EH (cell line): ENCODE measurements at regions not wholly inside any gene's neighbourhood (a gene's known extent, or its start where the extent isn't known, plus 50 kb on each side); places are given as distances from the start of the nearest gene placed in this dataset.

Source experiments
- DNase-seq: peaks from one replicate; pipeline ENCODE4 v3.0.0-alpha.2; 2015; ENCODE audit warnings: low read depth

DNA sequence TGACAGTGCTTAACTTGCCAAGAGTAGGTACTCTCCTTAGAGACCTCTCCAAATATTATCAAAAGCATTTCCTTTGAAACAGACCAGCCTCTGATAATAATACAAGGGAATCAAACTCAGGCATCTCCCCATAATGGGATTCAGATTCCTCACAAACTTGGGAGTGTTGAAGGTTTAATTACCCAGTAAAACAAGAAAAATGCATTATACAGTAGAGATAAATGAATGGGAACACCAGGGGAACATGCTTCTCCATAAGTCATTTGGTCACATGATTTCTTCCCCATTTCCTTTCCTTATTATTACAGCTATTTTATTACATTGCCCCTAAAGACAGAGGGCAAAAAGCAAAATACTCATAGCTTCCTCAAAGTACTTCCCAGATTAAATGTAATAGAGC, 325.0 kb upstream of the CDIN1 start:
- peak; percentile 32 for DNase-seq

DNA sequence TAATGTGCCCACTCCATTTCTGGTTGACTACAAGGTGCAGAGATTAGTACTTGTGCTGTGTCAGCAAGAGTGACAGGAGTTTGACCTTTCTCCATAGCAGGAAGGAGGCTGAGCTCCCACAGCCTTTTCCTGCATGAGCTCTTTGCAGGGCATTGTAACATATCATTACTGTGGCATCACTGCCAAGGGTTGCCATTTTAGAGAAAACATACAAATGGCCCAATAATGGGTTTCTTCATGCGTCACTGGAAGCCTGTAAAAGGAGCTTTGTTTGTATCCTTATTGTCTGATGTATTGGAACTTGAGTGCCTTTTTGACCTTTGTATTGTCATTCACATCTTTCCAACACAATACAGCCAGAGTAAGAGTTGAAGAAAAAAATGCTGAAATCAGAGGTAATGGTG, 323.0 kb upstream of the CDIN1 start:
- DNase-seq: no peak

DNA sequence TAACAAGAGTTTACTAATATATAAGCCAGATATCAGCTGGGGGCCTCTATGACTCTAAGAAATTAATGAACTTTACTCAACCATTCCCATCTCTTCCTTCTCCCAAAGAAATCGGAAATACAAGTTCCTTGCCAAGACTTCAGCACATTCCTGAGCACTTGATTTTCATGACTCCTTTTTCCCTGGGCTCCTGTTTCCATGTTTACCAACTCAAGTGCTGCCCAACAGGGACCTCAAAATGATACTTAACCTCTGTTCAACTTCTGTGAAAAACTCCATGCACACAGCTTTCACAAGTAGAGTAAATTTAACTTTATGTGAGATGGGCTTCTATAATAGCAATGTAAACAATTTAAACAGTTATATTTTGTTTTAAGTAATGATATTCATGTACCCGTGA, 315.8 kb upstream of the CDIN1 start:
- peak; percentile 11 for DNase-seq

DNA sequence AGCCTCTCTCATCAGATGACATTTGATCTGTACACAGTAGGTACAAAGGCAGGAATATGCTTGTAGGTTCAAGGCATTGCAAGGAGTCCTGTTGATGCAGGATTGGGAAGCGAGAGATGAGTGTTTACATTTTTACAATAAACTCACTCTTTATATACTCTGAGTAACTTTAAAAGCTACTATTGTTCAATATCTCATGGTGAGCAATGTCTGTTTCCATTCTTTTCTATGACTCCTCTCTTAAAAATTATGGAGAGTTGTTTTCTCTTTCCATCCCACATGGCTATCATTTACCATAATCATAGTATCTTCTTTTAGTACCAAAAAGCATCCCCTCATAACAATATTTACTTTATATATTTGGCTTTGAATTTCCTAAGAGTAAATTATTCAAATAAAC, 314.0 kb upstream of the CDIN1 start:
- DNase-seq: peak; percentile 4

DNA sequence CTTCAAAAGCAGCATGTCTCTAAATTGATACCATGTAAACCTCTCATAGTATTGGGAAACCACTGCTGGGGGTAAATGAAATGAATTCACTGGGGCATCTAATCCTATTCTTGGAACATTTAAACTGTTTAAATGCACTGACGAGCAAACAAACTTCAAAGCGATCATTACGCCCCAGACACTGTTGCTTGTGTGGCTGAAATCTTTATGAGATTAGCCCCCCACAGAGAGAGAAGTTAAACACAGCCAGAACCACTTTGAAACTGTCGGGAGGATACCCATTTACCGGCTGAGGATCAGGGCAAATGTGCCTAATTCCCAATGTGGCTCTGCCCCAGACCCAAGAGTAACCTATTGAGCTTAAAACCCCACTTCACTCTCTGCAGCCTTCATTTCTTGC, 308.4 kb upstream of the CDIN1 start:
- DNase-seq: no peak

DNA sequence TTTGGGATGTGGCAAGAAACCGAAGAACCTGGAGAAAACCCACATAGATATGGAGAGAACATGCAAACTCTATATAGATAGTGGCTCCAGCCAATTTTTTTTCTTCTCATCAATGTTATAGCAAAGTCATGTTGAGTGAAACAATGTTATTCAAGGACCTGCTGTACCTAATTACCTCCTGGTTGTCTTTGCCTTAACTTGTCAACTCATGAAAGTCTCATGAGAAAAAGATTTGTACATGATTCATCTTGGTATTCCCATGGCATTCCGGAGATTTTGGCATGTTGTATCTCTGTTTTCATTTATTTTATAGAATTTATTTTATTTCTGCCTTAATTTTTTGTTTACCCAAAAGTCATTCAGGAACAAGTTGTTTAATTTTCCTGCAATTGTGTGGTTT, 303.8 kb upstream of the CDIN1 start:
- peak; percentile 35 for DNase-seq

DNA sequence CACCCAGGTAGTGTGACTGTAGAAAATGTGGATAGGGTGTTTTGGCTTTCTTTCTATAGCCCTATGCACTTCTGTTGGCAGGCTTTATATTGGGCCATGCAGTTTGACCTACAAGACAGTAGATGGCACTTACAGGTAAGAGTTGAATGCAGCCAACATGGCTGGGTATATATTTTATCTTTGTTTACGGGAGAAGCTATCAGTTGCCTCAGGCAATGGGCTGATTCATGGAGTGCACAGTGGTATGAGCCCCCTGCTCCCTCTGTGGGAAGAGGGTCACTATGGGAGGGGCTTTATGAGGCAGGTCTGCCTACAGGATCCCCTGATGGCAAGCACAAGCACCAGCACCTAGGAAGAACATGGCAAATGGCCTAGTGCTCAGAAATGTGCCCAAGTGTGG, 301.2 kb upstream of the CDIN1 start:
- DNase-seq: peak; percentile 52

DNA sequence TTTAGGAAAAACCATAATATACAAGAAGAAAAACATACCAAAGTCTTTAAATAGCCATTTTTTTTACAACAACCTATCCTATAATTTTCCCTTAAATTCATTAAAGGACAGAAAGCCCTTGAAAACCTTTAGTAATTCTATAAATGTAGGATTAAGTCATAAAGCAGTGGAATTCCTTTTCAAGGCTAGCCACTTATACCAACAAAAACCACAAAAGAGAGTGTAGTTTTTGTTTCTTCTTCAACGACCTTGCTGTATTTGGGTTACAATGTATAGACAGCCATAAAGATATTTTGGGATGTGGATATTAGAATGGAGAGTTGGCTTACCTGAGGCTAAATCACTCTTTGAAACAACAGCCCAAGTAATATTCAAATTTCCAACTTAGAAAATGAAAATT, 296.6 kb upstream of the CDIN1 start:
- no peak for DNase-seq

DNA sequence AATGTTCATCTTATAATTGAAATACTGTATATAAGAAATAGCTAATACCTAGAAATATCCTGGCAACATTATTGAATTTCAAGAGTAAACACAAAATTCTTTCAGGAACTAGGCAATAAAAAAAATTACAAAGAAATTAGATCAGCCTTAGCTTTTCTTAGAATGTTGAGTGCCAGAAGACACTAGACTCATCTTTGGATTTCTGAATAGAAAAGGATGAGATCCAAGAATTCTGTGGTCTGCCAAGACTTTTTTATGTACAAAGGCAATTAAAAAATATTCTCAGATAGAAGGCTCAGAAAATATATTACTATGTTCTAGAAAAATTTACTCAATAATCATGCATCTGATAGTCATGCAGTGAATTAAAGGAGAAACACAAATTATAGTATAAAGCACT, 294.5 kb upstream of the CDIN1 start:
- DNase-seq: peak; percentile 71

DNA sequence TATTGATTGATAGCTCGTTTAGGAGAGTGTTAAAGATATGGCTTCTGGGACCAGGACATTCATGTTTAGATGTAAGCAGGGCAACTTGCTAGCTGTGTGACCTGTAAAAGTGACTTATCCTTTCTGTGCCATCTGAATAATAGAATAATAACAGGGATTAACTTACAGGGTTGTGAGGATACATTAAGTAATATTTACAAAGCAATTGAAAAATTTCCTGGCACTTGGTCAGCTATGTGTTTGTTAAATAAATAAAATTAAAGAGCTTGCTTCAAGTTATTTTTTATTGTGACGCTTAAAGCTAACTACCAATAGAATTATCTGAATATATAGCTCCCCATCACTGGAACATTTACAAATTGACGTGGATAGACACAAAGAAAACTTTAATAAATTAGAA, 287.9 kb upstream of the CDIN1 start:
- no peak for DNase-seq

DNA sequence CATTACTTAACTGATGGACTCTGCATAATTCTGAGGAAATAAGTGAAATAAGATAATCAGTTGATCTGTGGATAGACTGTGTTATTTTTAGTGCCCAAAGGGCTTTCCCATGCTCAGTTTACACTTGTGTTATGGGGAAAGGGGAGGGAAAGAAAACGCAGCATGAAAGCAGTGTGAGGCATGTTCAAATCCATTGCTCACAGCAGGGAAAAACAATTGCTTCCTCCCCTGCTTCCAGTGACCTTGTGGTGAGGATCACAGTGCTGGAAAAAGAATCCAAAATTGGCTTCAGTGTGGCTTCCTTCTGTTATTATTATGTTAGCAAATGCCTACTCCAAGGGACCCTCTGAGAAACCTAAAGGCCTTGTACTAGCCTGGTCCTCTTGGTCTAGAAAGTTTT, 285.1 kb upstream of the CDIN1 start:
- peak; percentile 33 for DNase-seq

DNA sequence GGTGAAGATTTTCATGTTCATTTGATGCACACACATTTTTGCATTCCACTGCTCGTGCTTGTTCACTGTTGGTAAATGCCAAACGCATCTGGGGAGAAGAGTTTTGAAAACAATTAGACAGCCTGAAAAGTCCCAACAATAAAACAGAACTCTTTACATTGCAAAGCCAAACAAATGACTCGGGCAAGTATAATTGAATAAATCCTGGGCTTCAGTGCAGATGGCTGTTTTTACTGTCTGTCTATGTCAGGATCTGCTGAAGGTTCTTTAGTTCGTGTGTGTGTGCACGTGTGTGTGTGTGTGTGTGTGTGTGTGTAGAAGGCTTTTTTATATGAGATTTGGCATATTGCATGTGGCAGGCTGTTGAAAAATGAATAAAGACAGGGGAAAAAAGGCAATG, 277.5 kb upstream of the CDIN1 start:
- DNase-seq: no peak

DNA sequence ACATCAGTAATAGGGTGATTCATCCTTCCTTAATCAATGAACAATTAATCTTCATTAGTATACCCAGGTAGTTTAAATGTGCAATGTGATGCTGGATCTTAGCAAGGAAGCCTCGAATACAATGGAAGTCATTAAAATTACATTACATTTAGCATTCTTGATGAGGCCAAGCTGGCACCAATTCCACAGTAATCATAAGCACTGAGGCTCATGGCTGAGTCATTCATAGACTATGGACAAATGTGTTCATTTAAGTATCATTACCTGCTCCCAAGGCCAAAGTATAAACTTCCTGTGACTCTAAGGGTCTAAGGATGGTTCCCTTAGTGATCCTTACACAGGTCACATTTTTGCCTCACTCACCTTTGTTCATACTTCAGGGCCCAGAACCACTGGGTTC, 266.4 kb upstream of the CDIN1 start:
- DNase-seq: peak; percentile 45

DNA sequence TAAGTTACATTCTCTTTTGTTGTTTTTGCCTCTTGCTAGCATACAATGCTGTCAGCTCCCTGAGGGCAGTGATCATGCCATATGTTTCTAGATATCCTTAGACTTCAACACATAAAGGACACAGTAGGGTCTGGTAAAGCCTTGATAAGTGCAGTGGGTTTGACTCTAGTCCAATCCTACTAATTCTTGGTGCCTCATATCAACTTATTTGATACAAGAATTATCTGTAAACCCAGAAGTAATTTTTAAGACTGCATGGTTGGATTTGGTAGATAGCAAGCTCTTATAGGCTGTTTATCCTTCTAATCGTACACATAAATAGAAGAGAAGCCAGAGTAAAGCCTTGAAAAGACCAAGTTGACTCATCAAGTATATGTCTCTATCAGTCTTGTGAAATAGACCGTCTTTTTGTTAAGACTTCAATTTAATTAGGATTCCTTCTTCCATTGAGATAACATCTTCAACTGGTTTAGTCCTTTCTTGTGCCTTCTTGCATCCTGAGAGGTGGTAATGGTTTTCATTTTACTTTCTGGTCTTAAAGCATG, 265.6 kb upstream of the CDIN1 start:
- DNase-seq: peak; percentile 39

DNA sequence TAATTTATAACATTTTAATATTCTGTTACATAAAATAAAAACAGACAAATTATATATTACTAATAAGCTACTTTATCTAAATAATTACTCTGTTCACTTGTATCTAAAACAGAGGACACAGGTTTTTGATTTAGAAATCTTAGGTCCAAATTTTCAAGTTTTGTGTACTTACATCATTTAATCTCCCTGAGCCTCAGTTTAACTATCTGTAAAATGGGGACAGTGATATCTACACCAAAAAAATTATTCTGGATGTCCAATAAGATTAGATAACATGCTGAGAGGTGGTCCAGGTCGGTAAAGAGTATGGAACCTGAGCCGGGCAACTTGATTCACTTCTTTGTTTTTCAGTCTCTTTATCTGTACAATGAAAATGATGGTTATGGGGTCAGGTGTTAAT, 263.8 kb upstream of the CDIN1 start:
- DNase-seq: no peak

DNA sequence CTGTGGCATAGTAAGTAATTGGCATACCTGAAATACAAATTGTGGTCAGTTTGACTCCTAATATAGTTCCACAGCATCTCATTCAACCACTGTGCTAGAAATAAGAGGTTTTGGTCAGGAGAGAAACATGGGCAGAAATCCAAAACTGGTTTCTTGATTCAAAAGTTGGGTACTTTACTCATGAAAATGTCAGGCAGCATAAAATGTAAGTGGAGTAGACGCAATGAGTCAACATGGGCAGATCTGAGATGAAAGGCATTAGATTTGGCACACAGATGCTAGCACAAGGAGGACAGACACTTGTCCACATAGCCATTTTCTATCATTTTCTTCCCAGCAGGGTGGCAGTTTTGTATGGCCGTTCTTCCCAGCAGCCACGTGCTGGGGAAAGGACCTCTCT, 255.8 kb upstream of the CDIN1 start:
- peak; percentile 43 for DNase-seq

DNA sequence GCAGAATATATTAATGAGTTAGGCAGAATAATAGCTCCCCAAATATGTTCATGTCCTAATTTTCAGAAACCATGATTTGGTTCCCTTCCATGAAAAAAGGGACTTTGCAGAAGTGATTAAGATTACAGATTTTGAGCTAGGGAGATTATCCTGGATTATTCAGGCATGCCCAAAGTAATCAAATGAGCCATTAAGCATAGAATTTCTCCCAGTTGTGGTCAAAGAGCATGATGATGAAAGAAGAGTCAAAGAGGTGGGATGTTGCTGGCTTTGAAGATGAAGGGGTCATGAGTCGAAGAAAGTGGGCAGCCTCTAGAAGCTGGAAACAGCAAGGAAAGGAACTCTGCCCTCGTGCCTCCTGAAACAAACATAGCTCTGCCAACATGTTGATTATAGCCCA, 254.2 kb upstream of the CDIN1 start:
- DNase-seq: no peak

DNA sequence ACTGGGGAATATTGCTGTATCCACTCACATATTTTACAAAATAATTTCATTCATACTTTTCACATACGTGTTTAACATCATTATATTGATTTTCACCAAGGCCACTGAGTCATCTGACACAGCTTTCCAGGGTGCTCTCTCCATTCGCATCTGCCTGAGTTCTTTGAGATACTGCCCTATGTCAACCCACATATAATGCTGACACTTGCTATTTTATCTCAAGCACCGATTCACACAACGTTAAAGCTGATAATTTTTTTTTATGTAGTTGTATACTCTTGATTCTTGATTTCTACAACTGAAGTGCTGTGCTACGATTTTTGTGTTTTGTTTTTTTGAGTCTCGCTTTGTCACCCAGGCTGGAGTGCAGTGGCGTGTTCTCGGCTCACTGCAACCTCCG, 249.8 kb upstream of the CDIN1 start:
- DNase-seq: no peak

DNA sequence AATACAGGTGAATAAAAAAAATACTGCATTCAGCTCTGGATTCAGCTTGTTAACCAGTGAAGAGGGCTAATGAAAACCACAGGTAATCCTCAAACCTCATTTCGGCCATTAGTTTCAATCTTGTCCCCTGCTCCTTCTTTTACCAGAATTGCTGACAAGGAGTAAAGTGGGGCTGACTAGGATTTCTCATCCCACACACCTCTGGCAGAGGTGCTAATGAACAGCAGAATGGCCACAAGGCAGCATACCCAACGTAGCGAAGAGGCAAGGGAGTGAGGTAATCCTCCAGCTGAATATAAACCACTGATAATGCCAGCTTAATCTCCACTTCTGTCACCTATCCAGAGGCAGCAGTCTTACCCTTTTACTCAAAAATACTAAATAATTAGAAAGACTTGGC, 248.8 kb upstream of the CDIN1 start:
- DNase-seq: no peak

DNA sequence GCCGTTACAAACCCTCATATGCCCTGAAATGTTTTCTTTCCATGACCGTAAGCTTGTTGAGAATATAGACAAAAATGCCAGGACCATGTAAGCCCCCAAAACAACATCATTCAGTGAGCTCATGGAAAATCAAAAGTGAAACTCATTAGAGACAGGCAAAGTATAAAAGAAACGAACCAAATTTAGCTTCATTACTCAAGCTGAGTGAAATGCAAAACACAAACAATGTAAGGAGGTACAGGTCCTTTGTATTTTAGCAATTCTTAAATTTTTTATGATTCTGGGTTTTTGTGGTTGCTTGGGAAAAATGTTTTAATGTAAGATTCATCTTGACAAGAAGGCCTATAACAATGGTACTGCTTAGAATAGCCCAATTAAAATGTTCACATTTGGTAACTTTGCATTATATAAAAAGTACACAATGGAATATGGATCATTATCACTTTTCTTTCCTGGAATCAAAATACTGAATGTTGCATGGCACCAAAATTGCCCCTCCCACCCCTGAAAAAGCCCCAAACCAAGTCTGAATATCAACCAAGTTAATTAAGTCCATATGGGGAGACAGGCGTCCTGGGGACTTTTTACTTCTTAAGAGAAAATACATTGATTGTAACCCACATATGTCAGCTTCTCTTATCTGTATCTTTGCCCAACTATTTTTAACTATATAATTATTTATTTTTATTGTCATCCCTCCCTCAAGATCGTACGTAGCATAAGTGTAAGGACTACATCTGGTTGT, 247.7 kb upstream of the CDIN1 start:
- peak; percentile 66 for DNase-seq

DNA sequence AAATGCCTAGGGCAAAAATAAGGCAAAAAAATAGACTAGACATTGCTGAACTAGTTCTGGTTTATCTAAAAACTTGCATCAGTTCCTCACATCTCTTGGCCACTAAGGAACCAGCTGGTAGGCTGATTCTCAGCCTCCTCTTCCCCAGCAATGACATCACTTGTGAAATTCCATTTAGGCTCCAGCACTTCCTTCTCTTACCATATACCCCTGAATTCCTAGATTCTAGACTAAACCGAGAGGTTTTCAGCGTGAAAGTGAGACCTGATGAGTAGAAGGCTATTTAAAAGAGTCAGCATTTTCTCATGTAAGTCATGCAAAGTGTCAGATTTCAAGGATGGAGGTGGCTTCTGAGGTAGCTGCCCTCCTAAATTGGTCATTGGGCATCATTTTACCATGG, 247.1 kb upstream of the CDIN1 start:
- DNase-seq: peak; percentile 89

DNA sequence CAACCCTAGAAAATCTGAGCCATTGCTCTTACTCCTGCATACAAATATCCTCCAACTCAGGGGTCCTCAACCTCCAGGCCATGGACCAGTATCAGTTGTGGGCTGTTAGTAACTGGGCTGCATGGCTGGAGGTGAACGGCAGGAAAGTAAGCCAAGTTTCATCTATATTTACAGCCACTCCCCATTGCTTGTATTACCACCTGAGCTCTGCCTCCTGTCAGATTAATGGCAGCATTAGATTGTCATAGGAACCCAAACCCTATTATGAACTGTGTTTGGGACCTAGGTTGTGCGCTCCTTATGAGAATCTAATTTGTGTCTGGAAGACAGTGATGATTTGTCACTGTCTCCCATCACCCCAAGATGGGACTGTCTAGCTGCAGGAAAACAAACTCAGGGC, 246.5 kb upstream of the CDIN1 start:
- no peak for DNase-seq

DNA sequence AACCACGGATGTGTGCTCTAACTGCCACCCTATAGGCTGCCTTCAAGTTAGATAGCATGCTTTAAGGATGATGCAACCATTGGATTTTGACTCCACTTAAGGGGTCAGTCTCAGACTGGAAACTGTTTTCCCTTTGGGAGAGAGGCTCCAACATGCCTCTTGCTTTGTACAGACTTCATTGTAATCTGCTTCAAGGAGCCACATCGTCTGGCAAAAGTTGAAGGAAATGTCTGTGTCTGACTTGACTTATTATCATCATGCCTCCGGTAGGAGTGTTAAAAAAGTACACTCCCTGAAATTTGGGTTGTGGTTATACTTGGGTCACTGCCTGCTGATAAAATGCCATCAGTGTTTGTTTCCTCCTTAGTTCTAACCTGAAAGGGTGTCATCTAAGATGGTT, 245.4 kb upstream of the CDIN1 start:
- peak; percentile 81 for DNase-seq

DNA sequence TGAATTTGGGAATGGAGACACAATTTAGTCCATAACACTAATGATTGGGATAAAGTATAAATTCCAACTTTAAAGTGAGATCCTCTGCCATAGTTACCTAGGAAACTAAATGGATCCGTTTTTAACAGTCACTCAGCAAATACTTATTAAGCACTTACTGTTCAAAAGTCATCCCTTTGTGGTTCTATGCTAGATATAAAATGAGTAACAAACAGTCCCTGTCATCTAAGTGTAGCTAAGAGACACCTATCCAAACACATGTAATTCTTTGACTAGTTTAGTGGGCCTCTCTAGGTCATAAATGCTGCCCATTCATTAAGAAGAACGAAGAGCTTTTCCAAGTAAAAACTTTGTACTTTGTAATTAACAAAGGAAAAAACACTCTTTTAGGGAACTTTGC, 244.2 kb upstream of the CDIN1 start:
- no peak for DNase-seq
